HEK293T (cell line): ENCODE measurements at regions not wholly inside any gene's neighbourhood (a gene's known extent, or its start where the extent isn't known, plus 50 kb on each side); places are given as distances from the start of the nearest gene placed in this dataset.

ENCODE experiments used
- CTCF ChIA-PET: fragments of 350-600 bp; formaldehyde crosslinking; extraction: SDS; loops from one replicate; lab custom pipeline; 2021; ENCODE audit warnings: antibody characterized with exemption, inconsistent platforms; lab: Yijun Ruan, JAX
- POLR2A ChIA-PET: fragments of 350-600 bp; formaldehyde crosslinking; extraction: SDS; loops from one replicate; lab custom pipeline; 2020; ENCODE audit warnings: antibody characterized with exemption, inconsistent platforms; lab: Yijun Ruan, JAX
- DNase-seq: peaks from one replicate; pipeline ENCODE4 v3.0.0; 2012; ENCODE audit warnings: mixed read lengths; ENCODE audit errors: extremely low spot score
- ARNT ChIP-seq: fragments of 450-650 bp; IDR thresholded peaks from 2 replicates; pipeline ENCODE4 v1.6.1; 2017; ENCODE audit warnings: mild to moderate bottlenecking
- BHLHE40 ChIP-seq: fragments of 450-650 bp; IDR thresholded peaks from 2 replicates; pipeline ENCODE4 v1.6.1; 2016; ENCODE audit warnings: mild to moderate bottlenecking, moderate library complexity, borderline replicate concordance
- CTBP1 ChIP-seq: fragments of 450-650 bp; IDR thresholded peaks from 2 replicates; pipeline ENCODE4 v1.6.1; 2016; ENCODE audit warnings: borderline replicate concordance
- ELF4 ChIP-seq: fragments of 450-650 bp; IDR thresholded peaks from 2 replicates; pipeline ENCODE4 v1.6.1; 2017; ENCODE audit warnings: antibody characterized with exemption
- FOXA1 ChIP-seq: fragments of 450-650 bp; IDR thresholded peaks from 2 replicates; pipeline ENCODE4 v1.6.1; 2016; ENCODE audit warnings: mild to moderate bottlenecking
- FOXK2 ChIP-seq: fragments of 450-650 bp; IDR thresholded peaks from 2 replicates; pipeline ENCODE4 v1.6.1; 2016; ENCODE audit warnings: mild to moderate bottlenecking
- FOXM1 ChIP-seq: fragments of 450-650 bp; IDR thresholded peaks from 2 replicates; pipeline ENCODE4 v1.6.1; 2017; ENCODE audit warnings: mild to moderate bottlenecking, borderline replicate concordance
- HDGF ChIP-seq: fragments of 450-650 bp; IDR thresholded peaks from 2 replicates; pipeline ENCODE4 v1.6.1; 2017; ENCODE audit warnings: antibody characterized with exemption, borderline replicate concordance
- L3MBTL2 ChIP-seq: fragments of 450-650 bp; conservative IDR thresholded peaks from 2 replicates; pipeline ENCODE4 v1.6.1; 2016; ENCODE audit warnings: mild to moderate bottlenecking
- LEF1 ChIP-seq: fragments of 450-650 bp; IDR thresholded peaks from 2 replicates; pipeline ENCODE4 v1.6.1; 2017; ENCODE audit warnings: mild to moderate bottlenecking, borderline replicate concordance
- NFRKB ChIP-seq: fragments of 450-650 bp; IDR thresholded peaks from 2 replicates; pipeline ENCODE4 v1.6.1; 2016; ENCODE audit warnings: mild to moderate bottlenecking, moderate library complexity
- PKNOX1 ChIP-seq: fragments of 450-650 bp; IDR thresholded peaks from 2 replicates; pipeline ENCODE4 v1.6.1; 2016
- SP1 ChIP-seq: fragments of 450-650 bp; IDR thresholded peaks from 2 replicates; pipeline ENCODE4 v1.6.1; 2017
- SUZ12 ChIP-seq: fragments of 450-650 bp; IDR thresholded peaks from 2 replicates; pipeline ENCODE4 v1.6.1; 2016; ENCODE audit warnings: mild to moderate bottlenecking
- TARDBP ChIP-seq: fragments of 450-650 bp; IDR thresholded peaks from 2 replicates; pipeline ENCODE4 v1.6.1; 2016
- ZNF384 ChIP-seq: fragments of 450-650 bp; IDR thresholded peaks from 2 replicates; pipeline ENCODE4 v1.6.1; 2016

GRCh38 chr3:63015614-63016309 lies 140.5 kb upstream of the CADPS start:
- ChIA-PET CTCF (no interaction called here), POLR2A (no interaction called here)
- DNase-seq, result no peak
- TF ChIP-seq LEF1, result no peak
- no peak for TF ChIP-seq CTBP1
- no peak for TF ChIP-seq ELF4
- TF ChIP-seq HDGF, result no peak

- ChIA-PET CTCF (interaction anchor here (0.6 kb wide), 1 partner anchor 13 kb away, joined by 3 read pairs; no protein-coding TSS in a partner anchor), POLR2A (no interaction called here)
- no peak for DNase-seq
- TF ChIP-seq CTBP1, result no peak
- TF ChIP-seq FOXK2, result no peak
- no peak for TF ChIP-seq TARDBP
- no peak for TF ChIP-seq HDGF
- TF ChIP-seq BHLHE40, result no peak
- no peak for TF ChIP-seq PKNOX1
- no peak for TF ChIP-seq L3MBTL2
- TF ChIP-seq SP1, result no peak
- no peak for TF ChIP-seq FOXA1
- no peak for TF ChIP-seq NFRKB
- no peak for TF ChIP-seq ELF4
- no peak for TF ChIP-seq FOXM1
- no peak for TF ChIP-seq SUZ12
- no peak for TF ChIP-seq ZNF384
Measured at GRCh38 chr3:63022114-63022513, 146.9 kb upstream of the CADPS start.

- CTCF ChIA-PET, result no interaction called here
- POLR2A ChIA-PET, result no interaction called here
- no peak for DNase-seq
- TF ChIP-seq LEF1 (no peak), BHLHE40 (no peak), FOXA1 (no peak), SUZ12 (no peak)
Measured at GRCh38 chr3:63026722-63027121, 151.5 kb upstream of the CADPS start.

- no peak for DNase-seq
- CTCF ChIA-PET, result no interaction called here
- TF ChIP-seq SUZ12, result no peak
- TF ChIP-seq ZNF384, result no peak
- no peak for TF ChIP-seq SP1
- no peak for TF ChIP-seq FOXA1
- no peak for TF ChIP-seq TARDBP
- no peak for TF ChIP-seq CTBP1
- TF ChIP-seq LEF1, result no peak
- no peak for TF ChIP-seq PKNOX1
- TF ChIP-seq FOXK2, result no peak
- POLR2A ChIA-PET, result no interaction called here
Measured at GRCh38 chr3:63029326-63029725, 154.1 kb upstream of the CADPS start.

GRCh38 chr3:63029921-63030320 lies 154.7 kb upstream of the CADPS start:
- no peak for TF ChIP-seq FOXK2
- no peak for TF ChIP-seq L3MBTL2
- TF ChIP-seq LEF1, result no peak
- CTCF ChIA-PET, result no interaction called here
- POLR2A ChIA-PET, result interaction anchor here (1.0 kb wide), 1 partner anchor 18 kb away, joined by 3 read pairs; no protein-coding TSS in a partner anchor

GRCh38 chr3:63030666-63031065 lies 155.4 kb upstream of the CADPS start:
- no peak for DNase-seq
- ChIA-PET CTCF (no interaction called here), POLR2A (interaction anchor here (1.0 kb wide), 1 partner anchor 17 kb away, joined by 3 read pairs; no protein-coding TSS in a partner anchor)
- TF ChIP-seq FOXK2 (no peak), NFRKB (no peak), LEF1 (no peak), ARNT (no peak), ZNF384 (no peak), ELF4 (no peak), FOXA1 (no peak), L3MBTL2 (no peak), TARDBP (no peak), PKNOX1 (no peak), BHLHE40 (no peak), SUZ12 (no peak), CTBP1 (no peak), SP1 (no peak), HDGF (no peak), FOXM1 (no peak)

More at GRCh38 chr3:63029921-63030320, 154.7 kb upstream of the CADPS start:
- no peak for DNase-seq

- no peak for DNase-seq
- CTCF ChIA-PET, result no interaction called here
- POLR2A ChIA-PET, result no interaction called here
- no peak for TF ChIP-seq ELF4
- TF ChIP-seq ZNF384, result no peak
- no peak for TF ChIP-seq L3MBTL2
- no peak for TF ChIP-seq CTBP1
- no peak for TF ChIP-seq FOXA1
- no peak for TF ChIP-seq TARDBP
- no peak for TF ChIP-seq PKNOX1
- TF ChIP-seq SP1, result no peak
- no peak for TF ChIP-seq NFRKB
- TF ChIP-seq LEF1, result no peak
- TF ChIP-seq ARNT, result no peak
- TF ChIP-seq FOXM1, result no peak
Measured at GRCh38 chr3:63032881-63033280, 157.7 kb upstream of the CADPS start.
